KMS-11 (cell line): ENCODE measurements at regions not wholly inside any gene's neighbourhood (a gene's known extent, or its start where the extent isn't known, plus 50 kb on each side); places are given as distances from the start of the nearest gene placed in this dataset.

ENCODE experiments used
- H2AFZ ChIP-seq: fragments of 200-600 bp; sonication (generic); 2 replicates; pipeline ENCODE4 v1.6.1; 2016; ENCODE audit warnings: antibody characterized with exemption, mixed run types, low read depth
- H3K27ac ChIP-seq: fragments of 200-600 bp; sonication (generic); 2 replicates; pipeline ENCODE4 v1.6.1; 2016; ENCODE audit warnings: mild to moderate bottlenecking, mixed run types
- H3K27me3 ChIP-seq: fragments of 200-600 bp; sonication (generic); 2 replicates; pipeline ENCODE4 v1.6.1; 2017; ENCODE audit warnings: mild to moderate bottlenecking, low read depth, mixed run types, moderate library complexity; ENCODE audit not compliant: insufficient read depth
- H3K36me3 ChIP-seq: fragments of 200-600 bp; sonication (generic); 2 replicates; pipeline ENCODE4 v1.6.1; 2017; ENCODE audit warnings: mild to moderate bottlenecking, mixed run types; ENCODE audit not compliant: insufficient read depth
- H3K4me1 ChIP-seq: fragments of 200-600 bp; sonication (generic); 2 replicates; pipeline ENCODE4 v1.6.1; 2016; ENCODE audit warnings: mild to moderate bottlenecking, low read depth, mixed run types; ENCODE audit not compliant: poor library complexity, severe bottlenecking
- H3K4me2 ChIP-seq: fragments of 200-600 bp; sonication (generic); 2 replicates; pipeline ENCODE4 v1.7.0; 2016; ENCODE audit warnings: mild to moderate bottlenecking, mixed run types
- H3K4me3 ChIP-seq: fragments of 200-600 bp; sonication (generic); IDR thresholded peaks from 2 replicates; pipeline ENCODE4 v1.6.1; 2017; ENCODE audit warnings: low read depth, low read length, mixed read lengths; ENCODE audit not compliant: insufficient read depth
- H3K79me2 ChIP-seq: fragments of 200-600 bp; sonication (generic); 2 replicates; pipeline ENCODE4 v1.6.1; 2016; ENCODE audit warnings: low read depth, mixed run types; ENCODE audit not compliant: insufficient read depth
- H3K9ac ChIP-seq: fragments of 200-600 bp; sonication (generic); 2 replicates; pipeline ENCODE4 v1.6.1; 2016; ENCODE audit warnings: mild to moderate bottlenecking, mixed run types
- H4K20me1 ChIP-seq: fragments of 200-600 bp; sonication (generic); 2 replicates; pipeline ENCODE4 v1.6.1; 2016; ENCODE audit warnings: mild to moderate bottlenecking, mixed run types; ENCODE audit not compliant: insufficient read depth
- TF ChIP-seq, protein P1 (sequence below): fragments of 200-600 bp; sonication (generic); conservative IDR thresholded peaks from 2 replicates; pipeline ENCODE4 v1.6.1; 2017; ENCODE audit warnings: low read depth, mild to moderate bottlenecking, antibody characterized with exemption, low read length, moderate library complexity, mixed read lengths

DNA sequence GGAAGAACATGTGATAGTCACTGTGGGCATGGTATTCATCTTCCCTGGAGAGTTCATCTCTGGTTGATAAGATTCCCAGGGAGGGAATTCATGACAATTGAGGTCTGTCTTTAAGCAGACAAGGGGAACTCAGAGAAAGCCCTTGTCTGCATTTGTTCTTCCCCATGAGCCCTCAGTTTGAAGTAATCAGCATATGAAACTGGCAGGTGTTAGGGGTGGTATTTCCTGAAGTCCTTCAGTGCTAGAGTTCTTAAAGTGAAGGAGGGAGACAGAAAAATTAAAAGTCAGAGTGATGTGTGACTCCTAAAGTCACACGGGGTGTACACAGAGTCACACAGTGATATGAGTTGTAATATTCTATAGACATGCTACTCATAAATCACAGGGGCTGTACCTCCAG lies 60.6 kb upstream of the SYK start:
- Histone ChIP-seq H2AFZ (no peak overlapping the region), H3K4me2 (no peak overlapping the region), H3K27me3 (no peaks in the 10 kb centered on the region), H3K79me2 (no peaks in the 10 kb centered on the region), H3K36me3 (no peaks in the 10 kb centered on the region), H4K20me1 (no peaks in the 10 kb centered on the region), H3K9ac (no peak overlapping the region), H3K4me1 (peaks cover 4% of the 10 kb centered on the region), H3K27ac (no peak overlapping the region), H3K4me3 (no peak overlapping the region)
- TF ChIP-seq, protein P1, sequence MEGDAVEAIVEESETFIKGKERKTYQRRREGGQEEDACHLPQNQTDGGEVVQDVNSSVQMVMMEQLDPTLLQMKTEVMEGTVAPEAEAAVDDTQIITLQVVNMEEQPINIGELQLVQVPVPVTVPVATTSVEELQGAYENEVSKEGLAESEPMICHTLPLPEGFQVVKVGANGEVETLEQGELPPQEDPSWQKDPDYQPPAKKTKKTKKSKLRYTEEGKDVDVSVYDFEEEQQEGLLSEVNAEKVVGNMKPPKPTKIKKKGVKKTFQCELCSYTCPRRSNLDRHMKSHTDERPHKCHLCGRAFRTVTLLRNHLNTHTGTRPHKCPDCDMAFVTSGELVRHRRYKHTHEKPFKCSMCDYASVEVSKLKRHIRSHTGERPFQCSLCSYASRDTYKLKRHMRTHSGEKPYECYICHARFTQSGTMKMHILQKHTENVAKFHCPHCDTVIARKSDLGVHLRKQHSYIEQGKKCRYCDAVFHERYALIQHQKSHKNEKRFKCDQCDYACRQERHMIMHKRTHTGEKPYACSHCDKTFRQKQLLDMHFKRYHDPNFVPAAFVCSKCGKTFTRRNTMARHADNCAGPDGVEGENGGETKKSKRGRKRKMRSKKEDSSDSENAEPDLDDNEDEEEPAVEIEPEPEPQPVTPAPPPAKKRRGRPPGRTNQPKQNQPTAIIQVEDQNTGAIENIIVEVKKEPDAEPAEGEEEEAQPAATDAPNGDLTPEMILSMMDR: no peak

DNA sequence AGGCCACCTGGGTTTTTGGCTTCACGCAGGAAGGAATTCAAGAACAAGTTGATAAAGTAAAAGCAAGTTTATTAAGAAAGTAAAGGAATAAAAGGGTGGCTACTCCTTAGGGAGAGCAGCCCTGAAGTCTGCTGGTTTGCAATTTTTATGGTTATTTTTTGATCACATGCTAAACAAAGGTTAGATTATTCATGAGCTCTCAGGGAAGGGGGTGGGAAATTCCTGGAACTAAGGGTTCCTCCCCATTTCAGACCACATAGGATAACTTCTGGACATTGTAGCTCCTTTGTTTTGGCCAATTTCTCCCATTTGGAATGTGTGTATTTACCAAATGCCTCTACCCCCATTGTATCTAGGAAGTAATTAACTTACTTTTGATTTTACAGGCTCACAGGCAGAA lies 63.9 kb upstream of the SYK start:
- Histone ChIP-seq H3K4me3 (no peak overlapping the region), H3K27me3 (no peaks in the 10 kb centered on the region), H3K4me1 (peaks cover 4% of the 10 kb centered on the region), H4K20me1 (no peaks in the 10 kb centered on the region), H3K9ac (no peak overlapping the region), H2AFZ (no peak overlapping the region), H3K79me2 (no peaks in the 10 kb centered on the region), H3K36me3 (no peaks in the 10 kb centered on the region), H3K27ac (no peak overlapping the region), H3K4me2 (no peak overlapping the region)
- TF ChIP-seq, protein P1: no peak

DNA sequence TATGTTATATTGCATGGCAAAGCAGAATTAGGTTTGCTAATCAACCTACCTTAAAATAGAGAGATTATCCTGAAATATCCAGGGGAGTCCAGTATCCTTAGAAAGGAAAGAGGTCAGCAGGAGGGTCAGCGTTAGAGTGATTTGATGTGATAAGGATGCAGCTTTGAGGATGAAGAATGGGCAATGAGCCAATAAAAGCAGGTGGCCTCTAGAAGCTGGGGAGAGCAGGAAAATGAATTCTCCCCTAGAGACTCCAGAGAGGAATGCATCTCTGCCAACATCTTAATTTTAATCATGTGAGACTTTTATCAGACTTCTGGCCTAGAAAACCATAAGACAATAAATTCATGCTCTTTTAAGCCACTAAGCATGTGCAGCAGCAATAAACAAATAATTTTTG lies 65.7 kb upstream of the SYK start:
- H2AFZ ChIP-seq: no peak overlapping the region
- peaks cover 2% of the 10 kb centered on the region for H3K4me1 ChIP-seq
- no peak overlapping the region for H3K4me3 ChIP-seq
- no peaks in the 10 kb centered on the region for H3K79me2 ChIP-seq
- no peak overlapping the region for H3K4me2 ChIP-seq
- no peak overlapping the region for H3K27ac ChIP-seq
- H4K20me1 ChIP-seq: no peaks in the 10 kb centered on the region
- H3K36me3 ChIP-seq: no peaks in the 10 kb centered on the region
- TF ChIP-seq, protein P1: no peak
- H3K9ac ChIP-seq: no peak overlapping the region
- no peaks in the 10 kb centered on the region for H3K27me3 ChIP-seq

DNA sequence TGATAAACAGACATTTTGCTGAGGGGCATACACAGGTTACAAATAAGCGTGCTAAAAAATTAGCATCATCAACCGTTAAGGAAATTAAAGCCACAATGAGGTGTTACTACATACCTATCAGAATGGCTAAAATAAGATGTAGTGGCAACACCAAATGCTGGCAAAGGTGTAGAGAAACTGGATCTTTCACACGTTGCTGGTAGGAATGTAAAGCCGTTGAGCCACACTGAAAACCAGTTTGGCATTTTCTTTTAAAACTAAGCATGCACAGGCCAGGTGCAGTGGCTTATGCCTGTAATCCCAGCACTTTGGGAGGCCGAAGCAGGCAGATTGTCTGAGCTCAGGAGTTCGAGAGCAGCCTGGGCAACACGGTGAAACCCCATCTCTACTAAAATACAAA lies 67.0 kb upstream of the SYK start:
- no peak overlapping the region for H3K9ac ChIP-seq
- H2AFZ ChIP-seq: no peak overlapping the region
- no peaks in the 10 kb centered on the region for H4K20me1 ChIP-seq
- H3K27ac ChIP-seq: no peak overlapping the region
- no peak overlapping the region for H3K4me3 ChIP-seq
- no peaks in the 10 kb centered on the region for H3K36me3 ChIP-seq
- no peaks in the 10 kb centered on the region for H3K27me3 ChIP-seq
- TF ChIP-seq, protein P1: no peak
- H3K4me1 ChIP-seq: no peaks in the 10 kb centered on the region
- no peak overlapping the region for H3K4me2 ChIP-seq
- no peaks in the 10 kb centered on the region for H3K79me2 ChIP-seq

DNA sequence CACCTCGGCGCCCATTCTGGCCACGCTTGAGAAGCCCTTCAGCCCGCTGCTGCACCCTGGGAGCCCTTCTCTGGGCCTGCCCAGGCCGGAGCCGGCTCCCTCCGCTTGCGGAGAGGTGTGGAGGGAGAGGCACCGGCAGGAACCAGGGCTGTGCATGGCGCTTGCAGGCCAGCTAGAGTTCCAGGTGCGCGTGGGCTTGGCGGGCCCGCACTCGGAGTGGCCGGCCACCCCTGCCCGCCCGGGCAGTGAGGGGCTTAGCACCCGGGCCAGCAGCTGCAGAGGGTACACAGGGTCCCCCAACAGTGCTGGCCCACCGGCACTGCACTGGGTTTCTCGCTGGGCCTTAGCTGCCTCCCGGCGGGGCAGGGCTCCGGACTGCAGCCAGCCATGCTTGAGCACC lies 72.3 kb upstream of the SYK start:
- no peaks in the 10 kb centered on the region for H3K79me2 ChIP-seq
- TF ChIP-seq, protein P1: no peak
- no peaks in the 10 kb centered on the region for H3K4me1 ChIP-seq
- no peaks in the 10 kb centered on the region for H3K27me3 ChIP-seq
- H3K36me3 ChIP-seq: no peaks in the 10 kb centered on the region
- no peak overlapping the region for H3K4me2 ChIP-seq
- H4K20me1 ChIP-seq: no peaks in the 10 kb centered on the region
- no peak overlapping the region for H3K9ac ChIP-seq
- H3K27ac ChIP-seq: no peak overlapping the region
- no peak overlapping the region for H2AFZ ChIP-seq
- no peak overlapping the region for H3K4me3 ChIP-seq
